Erythroblast (primary cell): ENCODE measurements at regions not wholly inside any gene's neighbourhood (a gene's known extent, or its start where the extent isn't known, plus 50 kb on each side); places are given as distances from the start of the nearest gene placed in this dataset.

ENCODE experiments used
- GATA1 ChIP-seq: IDR thresholded peaks from 2 replicates; pipeline ENCODE4 v1.6.1; 2011; ENCODE audit warnings: low read depth, mild to moderate bottlenecking, control low read depth, low read length, moderate library complexity
- POLR2A ChIP-seq: IDR thresholded peaks from 2 replicates; pipeline ENCODE4 v1.6.1; 2011; ENCODE audit warnings: mild to moderate bottlenecking, low read length

- TF ChIP-seq POLR2A = no peak
- no peak for TF ChIP-seq GATA1
These were observed 74.1 kb downstream of the CTAGE1 start for GRCh38 chr18:22343613-22344012.
